HEK293T (cell line): ENCODE measurements at regions not wholly inside any gene's neighbourhood (a gene's known extent, or its start where the extent isn't known, plus 50 kb on each side); places are given as distances from the start of the nearest gene placed in this dataset.

ENCODE experiments used
- BHLHE40 ChIP-seq: fragments of 450-650 bp; IDR thresholded peaks from 2 replicates; pipeline ENCODE4 v1.6.1; 2016; ENCODE audit warnings: mild to moderate bottlenecking, moderate library complexity, borderline replicate concordance
- FOXK2 ChIP-seq: fragments of 450-650 bp; IDR thresholded peaks from 2 replicates; pipeline ENCODE4 v1.6.1; 2016; ENCODE audit warnings: mild to moderate bottlenecking
- FOXM1 ChIP-seq: fragments of 450-650 bp; IDR thresholded peaks from 2 replicates; pipeline ENCODE4 v1.6.1; 2017; ENCODE audit warnings: mild to moderate bottlenecking, borderline replicate concordance

DNA sequence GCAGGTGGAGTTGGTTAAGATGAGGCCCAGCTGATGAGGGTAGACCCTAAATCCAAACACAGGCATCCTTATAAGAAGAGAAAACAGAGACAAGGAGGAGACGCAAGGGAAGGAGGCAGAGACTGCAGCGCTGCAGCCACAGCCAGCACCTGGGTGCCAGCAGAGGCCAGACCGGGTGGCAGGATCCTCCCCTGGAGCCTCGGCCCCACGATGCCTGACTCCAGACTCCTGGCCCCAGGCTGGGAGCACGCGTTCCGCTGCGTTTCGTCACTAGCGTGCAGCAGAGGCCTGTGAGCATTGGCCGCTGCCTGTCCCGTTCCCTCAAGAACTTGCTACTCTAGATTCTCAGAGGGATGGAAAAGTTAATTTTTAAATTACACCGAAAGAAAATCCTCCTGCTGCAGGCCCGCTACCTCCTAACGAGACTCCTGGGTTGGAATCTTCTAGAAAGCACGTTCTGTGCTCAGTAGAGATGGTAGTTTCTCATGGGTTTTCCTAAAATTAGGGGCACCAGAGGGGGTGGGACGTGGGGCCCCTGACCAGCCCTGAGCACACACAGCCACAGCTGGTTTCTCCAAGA lies 57.7 kb upstream of the FBRSL1 start:
- TF ChIP-seq FOXK2 = no peak
- TF ChIP-seq FOXM1 = no peak
- no peak for TF ChIP-seq BHLHE40
